ENCODE measurements at regions not wholly inside any gene's neighbourhood (a gene's known extent, or its start where the extent isn't known, plus 50 kb on each side); places are given as distances from the start of the nearest gene placed in this dataset.

DNA sequence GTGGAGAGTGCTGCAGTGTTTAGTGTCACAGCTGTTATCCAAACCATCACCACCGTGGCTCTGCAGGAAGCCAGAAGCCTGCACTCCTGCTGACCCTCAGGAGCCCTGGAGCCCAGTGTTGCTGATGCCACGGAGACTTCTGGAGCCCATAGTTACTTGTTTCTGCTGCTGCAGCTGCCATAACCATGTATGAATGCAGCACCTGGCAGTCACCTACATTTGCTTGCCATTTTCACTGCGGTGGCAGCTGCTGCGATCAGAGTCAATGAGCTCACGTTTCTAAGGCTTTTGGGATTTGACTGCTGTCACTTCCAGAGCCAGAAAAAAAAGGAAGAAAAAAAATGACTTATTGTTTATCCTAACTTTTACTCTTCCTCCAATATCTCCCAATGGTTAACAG, 299.2 kb upstream of the THRB start:
- Mint-ChIP-seq H3K9me3 (peaks cover 0 to 5% (median 0%) of the 10 kb centered on the region in 7 donors), H3K36me3 (no peaks in the 10 kb centered on the region), H3K4me3 (no peak overlapping the region), H3K4me1 (no peaks in the 10 kb centered on the region), H3K27me3 (ENCODE audit: low read depth in 3 of 3) (no peaks in the 10 kb centered on the region), H3K27ac (no peak overlapping the region)
- Histone ChIP-seq H3K4me3 (replicated peaks in 1 of 3; ENCODE audit: low read depth in 2 of 3, low read length in 3 of 3) (no peak overlapping the region), H4K20me1 (ENCODE audit: insufficient read depth, low read length) (no peaks in the 10 kb centered on the region), H3K36me3 (replicated peaks in 1 of 2; ENCODE audit: control insufficient read depth in 1 of 2, insufficient read depth in 2 of 2, low read length in 2 of 2) (no peaks in the 10 kb centered on the region), H3K9ac (ENCODE audit: insufficient read depth, low read length, poor library complexity, severe bottlenecking) (no peak overlapping the region), H3K4me2 (replicated peaks; ENCODE audit: extremely low read depth, low read length, poor library complexity, severe bottlenecking) (no peak overlapping the region), H3K27ac (ENCODE audit: low read depth in 1 of 2, low read length in 2 of 2) (no peak overlapping the region), H3K79me2 (ENCODE audit: insufficient read depth, low read length) (no peaks in the 10 kb centered on the region), H2AFZ (ENCODE audit: insufficient read depth, low read depth, low read length, poor library complexity, severe bottlenecking) (no peak overlapping the region), H3K27me3 (ENCODE audit: control insufficient read depth in 2 of 2, insufficient read depth in 2 of 2, low read length in 2 of 2) (no peaks in the 10 kb centered on the region), H3K4me1 (ENCODE audit: control insufficient read depth in 1 of 2, insufficient read depth in 2 of 2, low read length in 2 of 2) (no peaks in the 10 kb centered on the region), H3K9me3 (replicated peaks in 1 of 2; ENCODE audit: control insufficient read depth in 1 of 2, insufficient read depth in 1 of 2, low read length in 2 of 2) (no peaks in the 10 kb centered on the region)
- TF ChIP-seq, protein P1, sequence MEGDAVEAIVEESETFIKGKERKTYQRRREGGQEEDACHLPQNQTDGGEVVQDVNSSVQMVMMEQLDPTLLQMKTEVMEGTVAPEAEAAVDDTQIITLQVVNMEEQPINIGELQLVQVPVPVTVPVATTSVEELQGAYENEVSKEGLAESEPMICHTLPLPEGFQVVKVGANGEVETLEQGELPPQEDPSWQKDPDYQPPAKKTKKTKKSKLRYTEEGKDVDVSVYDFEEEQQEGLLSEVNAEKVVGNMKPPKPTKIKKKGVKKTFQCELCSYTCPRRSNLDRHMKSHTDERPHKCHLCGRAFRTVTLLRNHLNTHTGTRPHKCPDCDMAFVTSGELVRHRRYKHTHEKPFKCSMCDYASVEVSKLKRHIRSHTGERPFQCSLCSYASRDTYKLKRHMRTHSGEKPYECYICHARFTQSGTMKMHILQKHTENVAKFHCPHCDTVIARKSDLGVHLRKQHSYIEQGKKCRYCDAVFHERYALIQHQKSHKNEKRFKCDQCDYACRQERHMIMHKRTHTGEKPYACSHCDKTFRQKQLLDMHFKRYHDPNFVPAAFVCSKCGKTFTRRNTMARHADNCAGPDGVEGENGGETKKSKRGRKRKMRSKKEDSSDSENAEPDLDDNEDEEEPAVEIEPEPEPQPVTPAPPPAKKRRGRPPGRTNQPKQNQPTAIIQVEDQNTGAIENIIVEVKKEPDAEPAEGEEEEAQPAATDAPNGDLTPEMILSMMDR (IDR thresholded peaks at IDR 0.05): no peak
- 48% methylated on average over 2 of the region's 5 CpGs for WGBS (ENCODE audit: insufficient coverage)
- no peak for DNase-seq
- intact Hi-C loops (cut with micrococcal nuclease): no loop called here

DNA sequence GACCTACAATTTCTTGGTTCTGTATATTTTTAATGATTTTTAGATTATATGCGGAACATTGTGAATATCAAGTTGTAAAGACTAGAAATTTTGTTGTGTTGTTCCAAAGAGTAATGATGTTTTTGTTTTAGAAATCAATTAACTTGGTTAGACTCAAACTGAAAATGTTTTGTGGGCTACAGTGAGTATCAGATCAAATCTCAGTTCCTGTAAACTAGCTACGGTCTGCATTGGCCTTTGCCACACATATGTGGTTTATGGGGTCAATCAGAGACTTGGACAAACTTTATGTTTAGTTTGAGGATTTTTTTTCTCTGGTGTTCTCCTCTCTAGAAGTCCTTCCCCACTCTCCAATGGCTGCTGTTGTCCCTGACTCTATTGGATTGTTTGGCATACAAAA, 308.0 kb upstream of the THRB start:
- WGBS (ENCODE audit: insufficient coverage): 60% methylated on average over 1 of the region's 2 CpGs
- DNase-seq: no peak
- peaks cover 0 to 6% (median 0%) of the 10 kb centered on the region in 7 donors for H3K9me3 Mint-ChIP-seq

More for the DNA sequence above, 308.0 kb upstream of the THRB start:
- Histone ChIP-seq H3K9me3 (replicated peaks in 1 of 2; ENCODE audit: control insufficient read depth in 1 of 2, insufficient read depth in 1 of 2, low read length in 2 of 2) (no peaks in the 10 kb centered on the region), H3K27me3 (ENCODE audit: control insufficient read depth in 2 of 2, insufficient read depth in 2 of 2, low read length in 2 of 2) (no peaks in the 10 kb centered on the region), H4K20me1 (ENCODE audit: insufficient read depth, low read length) (no peaks in the 10 kb centered on the region), H3K79me2 (ENCODE audit: insufficient read depth, low read length) (no peaks in the 10 kb centered on the region), H3K4me3 (replicated peaks in 1 of 3; ENCODE audit: low read depth in 2 of 3, low read length in 3 of 3) (no peak overlapping the region), H2AFZ (ENCODE audit: insufficient read depth, low read depth, low read length, poor library complexity, severe bottlenecking) (no peak overlapping the region), H3K27ac (ENCODE audit: low read depth in 1 of 2, low read length in 2 of 2) (no peak overlapping the region), H3K36me3 (replicated peaks in 1 of 2; ENCODE audit: control insufficient read depth in 1 of 2, insufficient read depth in 2 of 2, low read length in 2 of 2) (no peaks in the 10 kb centered on the region), H3K9ac (ENCODE audit: insufficient read depth, low read length, poor library complexity, severe bottlenecking) (no peak overlapping the region), H3K4me1 (ENCODE audit: control insufficient read depth in 1 of 2, insufficient read depth in 2 of 2, low read length in 2 of 2) (no peaks in the 10 kb centered on the region), H3K4me2 (replicated peaks; ENCODE audit: extremely low read depth, low read length, poor library complexity, severe bottlenecking) (no peak overlapping the region)
- TF ChIP-seq, protein P1 (IDR thresholded peaks at IDR 0.05): no peak
- intact Hi-C loops (cut with micrococcal nuclease): no loop called here
- H3K4me3 Mint-ChIP-seq: no peak overlapping the region
- no peak overlapping the region for H3K27ac Mint-ChIP-seq
- no peaks in the 10 kb centered on the region for H3K4me1 Mint-ChIP-seq
- H3K27me3 Mint-ChIP-seq (ENCODE audit: low read depth in 3 of 3): peaks cover 0 to 1% (median 0%) of the 10 kb centered on the region in 3 donors
- no peaks in the 10 kb centered on the region for H3K36me3 Mint-ChIP-seq

Data from CD14-positive monocyte (primary cell).